HepG2 (cell line): ENCODE measurements at regions not wholly inside any gene's neighbourhood (a gene's known extent, or its start where the extent isn't known, plus 50 kb on each side); places are given as distances from the start of the nearest gene placed in this dataset.
A peak's percentile ranks its signal among the peaks of the same experiment; 100 is the strongest.

Experiments
- ATAC-seq: fragments of 200-7000 bp; cut with Tn5 transposase; 3 replicates; pipeline ENCODE4 v1.9.1; 2020; ENCODE audit warnings: mild to moderate bottlenecking, moderate library complexity
- BruUV-seq: library from RNA; stranded (reverse); fragments of 400-500 nt; replicated peaks from 2 replicates; lab custom pipeline; 2021; lab: Mats Ljungman, UMichigan
- CTCF ChIA-PET: fragments of 300-600 bp; formaldehyde crosslinking; extraction: SDS; loops from one replicate; lab custom pipeline; 2021; ENCODE audit warnings: low total read pairs, inconsistent platforms, low intra/inter-chr PET ratio; lab: Yijun Ruan, JAX
- POLR2A ChIA-PET: fragments of 350-600 bp; sonication (Branson Sonifier 250); formaldehyde crosslinking; loops from one replicate; lab custom pipeline; 2020; ENCODE audit warnings: antibody characterized with exemption, inconsistent platforms; lab: Yijun Ruan, JAX
- DNase-seq: peaks from one replicate; pipeline ENCODE4 v3.0.0-alpha.2; 2015; ENCODE audit warnings: low spot score
- FAIRE-seq: peaks from 3 replicates; lab custom pipeline; 2011; peaks lifted over from hg19 to GRCh38; lab: Jason Lieb, UNC
- H2AFZ ChIP-seq: one replicate; pipeline ENCODE4 v1.6.1; 2011; ENCODE audit warnings: low read length, inconsistent platforms
- H3K27ac ChIP-seq: fragments of 300-600 bp; 3 replicates; pipeline ENCODE4 v1.8.0; 2011; ENCODE audit warnings: mixed run types, mild to moderate bottlenecking, mixed read lengths, low read length, inconsistent platforms; ENCODE audit not compliant: insufficient read depth; ENCODE audit errors: extremely low read length
- H3K27me3 ChIP-seq, 2 experiments: fragments of 200-600 bp in 1 of 2; 2 replicates in 1 of 2; 3 replicates in 1 of 2; pipeline versions ENCODE4 v1.6.0 to v1.8.0; 2011; ENCODE audit warnings: low read length in 2 of 2, mild to moderate bottlenecking in 2 of 2, moderate library complexity in 2 of 2, inconsistent platforms in 1 of 2; ENCODE audit not compliant: insufficient read depth in 2 of 2, control insufficient read depth in 1 of 2
- H3K36me3 ChIP-seq, 2 experiments: fragments of 200-600 bp in 1 of 2; replicated peaks in 1 of 2; 2 replicates in 1 of 2; 3 replicates in 1 of 2; pipeline versions ENCODE4 v1.5.1 to v1.8.0; 2011; ENCODE audit warnings: low read length in 2 of 2, inconsistent platforms in 1 of 2; ENCODE audit not compliant: insufficient read depth in 2 of 2, control insufficient read depth in 1 of 2
- H3K4me1 ChIP-seq: 2 replicates; pipeline ENCODE4 v1.5.1; 2012; ENCODE audit warnings: low read length, inconsistent platforms; ENCODE audit not compliant: insufficient read depth
- H3K4me2 ChIP-seq: 2 replicates; pipeline ENCODE4 v1.6.0; 2011; ENCODE audit warnings: low read depth, low read length, inconsistent platforms
- H3K4me3 ChIP-seq, 3 experiments: fragments of 200-600 bp in 1 of 3; sonication (generic), shearing (Covaris generic) in 1 of 3; replicated peaks in 1 of 3; 2 replicates each; pipeline ENCODE4 v1.5.1; 2011 to 2016; ENCODE audit warnings: low read length in 3 of 3, inconsistent platforms in 2 of 3, low read depth in 2 of 3, mild to moderate bottlenecking in 2 of 3, control low read depth in 1 of 3, mixed read lengths in 1 of 3; ENCODE audit not compliant: insufficient read depth in 1 of 3
- H3K79me2 ChIP-seq: one replicate; pipeline ENCODE4 v1.6.1; 2011; ENCODE audit warnings: low read length, inconsistent platforms; ENCODE audit not compliant: insufficient read depth
- H3K9ac ChIP-seq: 2 replicates; pipeline ENCODE4 v1.6.0; 2011; ENCODE audit warnings: mild to moderate bottlenecking, low read depth, low read length, inconsistent platforms; ENCODE audit not compliant: insufficient read depth
- H3K9me3 ChIP-seq: 2 replicates; pipeline ENCODE4 v1.5.1; 2012; ENCODE audit warnings: mild to moderate bottlenecking, low read length
- H4K20me1 ChIP-seq: 2 replicates; pipeline ENCODE4 v1.6.0; 2011; ENCODE audit warnings: inconsistent platforms, mild to moderate bottlenecking, low read length, moderate library complexity; ENCODE audit not compliant: insufficient read depth
- FOXA3 ChIP-seq: IDR thresholded peaks from 2 replicates; pipeline ENCODE4 v1.6.1; 2016; ENCODE audit warnings: missing genetic modification reagents, missing compliant biosample characterization
- MED1 ChIP-seq: sonication (generic); formaldehyde crosslinking; IDR thresholded peaks from 2 replicates; pipeline ENCODE4 v1.4.0; 2020; ENCODE audit warnings: missing genetic modification reagents
- MED13 ChIP-seq: sonication (generic); formaldehyde crosslinking; IDR thresholded peaks from 2 replicates; pipeline ENCODE4 v1.5.0; 2020; ENCODE audit warnings: missing genetic modification reagents
- RARA ChIP-seq: IDR thresholded peaks from 2 replicates; pipeline ENCODE4 v1.6.1; 2016; ENCODE audit warnings: missing genetic modification reagents, missing compliant biosample characterization
- SOX13 ChIP-seq, 3 experiments: fragments of 450-650 bp in 1 of 3; sonication (generic) in 1 of 3; formaldehyde crosslinking in 1 of 3; IDR thresholded peaks in 2 of 3; conservative IDR thresholded peaks in 1 of 3; 2 replicates each; pipeline versions ENCODE4 v1.5.0 to v1.6.1; 2016 to 2020; ENCODE audit warnings: antibody characterized with exemption in 1 of 3, mild to moderate bottlenecking in 1 of 3, missing compliant biosample characterization in 1 of 3, missing genetic modification reagents in 1 of 3, moderate library complexity in 1 of 3
- SOX5 ChIP-seq: IDR thresholded peaks from 2 replicates; pipeline ENCODE4 v1.6.1; 2016; ENCODE audit warnings: borderline replicate concordance
- SOX6 ChIP-seq, 2 experiments: fragments of 450-650 bp in 1 of 2; sonication (generic) in 1 of 2; formaldehyde crosslinking in 1 of 2; IDR thresholded peaks; 2 replicates each; pipeline versions ENCODE4 v1.4.0 to v1.6.1; 2017 to 2020; ENCODE audit warnings: antibody characterized with exemption in 1 of 2, mild to moderate bottlenecking in 1 of 2, missing genetic modification reagents in 1 of 2
- ZNF781 ChIP-seq: sonication (generic); formaldehyde crosslinking; IDR thresholded peaks from 2 replicates; pipeline ENCODE4 v1.5.1; 2020; ENCODE audit warnings: borderline replicate concordance, mild to moderate bottlenecking, missing genetic modification reagents; ENCODE audit errors: not compliant biosample characterization
- WGBS: methylation state at CpG from one replicate; pipeline ENCODE4 v1.1.6; 2017; ENCODE audit warnings: low lambda C conversion rate; 5-methylcytosine and 5-hydroxymethylcytosine counted together
- in situ Hi-C: cut with HindIII; loops from 2 replicates; pipeline ENCODE4 v1.10.0; 2017; ENCODE audit warnings: low pct_unique_long_range_greater_than_20kb; ENCODE audit not compliant: extremely low pct_ligation_motif_present
- intact Hi-C: fragments of 100-400 bp; cut with micrococcal nuclease; formaldehyde crosslinking; loops from one replicate; pipeline ENCODE4 v1.10.0; 2022; ENCODE audit not compliant: unreplicated experiment
- TF ChIP-seq, protein P1 (sequence below): sonication (generic); formaldehyde crosslinking; conservative IDR thresholded peaks from 2 replicates; pipeline ENCODE4 v1.4.0; 2020; ENCODE audit warnings: missing genetic modification reagents

- Histone ChIP-seq H2AFZ (no peak overlapping the region), H3K27ac (no peak overlapping the region), H3K4me3 (no peak overlapping the region), H3K27me3 (no peaks in the 10 kb centered on the region), H3K9ac (no peak overlapping the region), H3K4me2 (no peak overlapping the region), H4K20me1 (no peaks in the 10 kb centered on the region), H3K4me1 (peaks cover 14% of the 10 kb centered on the region; the same call in 1 of the 2 replicates), H3K36me3 (no peaks in the 10 kb centered on the region), H3K79me2 (no peaks in the 10 kb centered on the region), H3K9me3 (no peaks in the 10 kb centered on the region)
- ATAC-seq, result no peak
- ChIA-PET CTCF (no interaction called here), POLR2A (no interaction called here)
- WGBS, result 26% methylated on average over 3 of the region's 3 CpGs
- intact Hi-C loops, result no loop called here
- DNase-seq, result no peak
- in situ Hi-C loops, result no loop called here
- no TSS peak for BruUV-seq
- no peak for FAIRE-seq
- TF ChIP-seq MED1 (CRISPR knock-in tag), result no peak
- TF ChIP-seq, protein P1, sequence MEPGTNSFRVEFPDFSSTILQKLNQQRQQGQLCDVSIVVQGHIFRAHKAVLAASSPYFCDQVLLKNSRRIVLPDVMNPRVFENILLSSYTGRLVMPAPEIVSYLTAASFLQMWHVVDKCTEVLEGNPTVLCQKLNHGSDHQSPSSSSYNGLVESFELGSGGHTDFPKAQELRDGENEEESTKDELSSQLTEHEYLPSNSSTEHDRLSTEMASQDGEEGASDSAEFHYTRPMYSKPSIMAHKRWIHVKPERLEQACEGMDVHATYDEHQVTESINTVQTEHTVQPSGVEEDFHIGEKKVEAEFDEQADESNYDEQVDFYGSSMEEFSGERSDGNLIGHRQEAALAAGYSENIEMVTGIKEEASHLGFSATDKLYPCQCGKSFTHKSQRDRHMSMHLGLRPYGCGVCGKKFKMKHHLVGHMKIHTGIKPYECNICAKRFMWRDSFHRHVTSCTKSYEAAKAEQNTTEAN (CRISPR knock-in tag), result no peak
- TF ChIP-seq RARA (CRISPR knock-in tag), result peak; percentile 21; the same call in 1 of the 2 replicates
- no peak for TF ChIP-seq ZNF781 (CRISPR knock-in tag)
Observed at GRCh38 chr10:44164251-44164956, 220.5 kb downstream of the CXCL12 start.

- BruUV-seq, result no TSS peak
- Histone ChIP-seq H3K4me2 (no peak overlapping the region), H3K4me3 (no peak overlapping the region), H3K36me3 (no peaks in the 10 kb centered on the region), H2AFZ (no peak overlapping the region), H4K20me1 (no peaks in the 10 kb centered on the region), H3K9me3 (peaks cover 19% of the 10 kb centered on the region), H3K9ac (no peak overlapping the region), H3K27me3 (no peaks in the 10 kb centered on the region), H3K4me1 (no peaks in the 10 kb centered on the region), H3K27ac (no peak overlapping the region), H3K79me2 (no peaks in the 10 kb centered on the region)
- CTCF ChIA-PET, result no interaction called here
- POLR2A ChIA-PET, result no interaction called here
- TF ChIP-seq SOX13 (IDR thresholded peaks at IDR 0.05) (peak; percentile 42; the same call in 1 of the 2 replicates), SOX13 (CRISPR knock-in tag; conservative IDR thresholded peaks at IDR 0.05 in 1 of 2, IDR thresholded peaks at IDR 0.05 in 1 of 2) (peak in 1 of 2 experiments; percentile 89; a peak in 2 of 4 replicates), SOX6 (IDR thresholded peaks at IDR 0.05) (no peak), SOX6 (CRISPR knock-in tag; IDR thresholded peaks at IDR 0.05) (peak; percentile 65), SOX5 (CRISPR knock-in tag) (peak; percentile 87), MED13 (CRISPR knock-in tag) (no peak), FOXA3 (peak; percentile 41; the same call in 1 of the 2 replicates), RARA (CRISPR knock-in tag) (no peak)
- intact Hi-C loops, result no loop called here
- no peak for DNase-seq
- in situ Hi-C loops, result no loop called here
- ATAC-seq, result no peak
- FAIRE-seq, result no peak
Observed at GRCh38 chr10:44161184-44161583, 223.7 kb downstream of the CXCL12 start.
